ENCODE measurements at regions not wholly inside any gene's neighbourhood (a gene's known extent, or its start where the extent isn't known, plus 50 kb on each side); places are given as distances from the start of the nearest gene placed in this dataset.

DNA sequence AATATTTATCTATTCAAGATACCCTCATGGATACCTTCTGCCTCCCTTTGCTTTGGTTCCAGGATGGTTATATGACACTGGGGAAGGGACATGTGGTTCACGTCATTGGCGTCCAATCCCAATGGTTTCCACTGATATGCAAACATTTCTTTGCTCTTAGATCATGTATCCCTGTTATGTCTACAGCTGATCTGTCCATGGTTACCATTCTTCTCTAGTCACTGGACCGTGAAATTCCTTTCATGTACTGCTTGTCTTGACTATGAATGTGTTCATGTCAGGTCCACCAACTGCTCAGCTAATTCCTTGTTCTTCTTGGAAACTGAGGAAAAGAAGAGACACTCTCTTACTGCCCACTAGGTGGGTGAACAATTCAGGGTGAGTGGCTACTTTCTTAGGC lies 391.1 kb upstream of the ZNF608 start:
- TF ChIP-seq, protein P1, sequence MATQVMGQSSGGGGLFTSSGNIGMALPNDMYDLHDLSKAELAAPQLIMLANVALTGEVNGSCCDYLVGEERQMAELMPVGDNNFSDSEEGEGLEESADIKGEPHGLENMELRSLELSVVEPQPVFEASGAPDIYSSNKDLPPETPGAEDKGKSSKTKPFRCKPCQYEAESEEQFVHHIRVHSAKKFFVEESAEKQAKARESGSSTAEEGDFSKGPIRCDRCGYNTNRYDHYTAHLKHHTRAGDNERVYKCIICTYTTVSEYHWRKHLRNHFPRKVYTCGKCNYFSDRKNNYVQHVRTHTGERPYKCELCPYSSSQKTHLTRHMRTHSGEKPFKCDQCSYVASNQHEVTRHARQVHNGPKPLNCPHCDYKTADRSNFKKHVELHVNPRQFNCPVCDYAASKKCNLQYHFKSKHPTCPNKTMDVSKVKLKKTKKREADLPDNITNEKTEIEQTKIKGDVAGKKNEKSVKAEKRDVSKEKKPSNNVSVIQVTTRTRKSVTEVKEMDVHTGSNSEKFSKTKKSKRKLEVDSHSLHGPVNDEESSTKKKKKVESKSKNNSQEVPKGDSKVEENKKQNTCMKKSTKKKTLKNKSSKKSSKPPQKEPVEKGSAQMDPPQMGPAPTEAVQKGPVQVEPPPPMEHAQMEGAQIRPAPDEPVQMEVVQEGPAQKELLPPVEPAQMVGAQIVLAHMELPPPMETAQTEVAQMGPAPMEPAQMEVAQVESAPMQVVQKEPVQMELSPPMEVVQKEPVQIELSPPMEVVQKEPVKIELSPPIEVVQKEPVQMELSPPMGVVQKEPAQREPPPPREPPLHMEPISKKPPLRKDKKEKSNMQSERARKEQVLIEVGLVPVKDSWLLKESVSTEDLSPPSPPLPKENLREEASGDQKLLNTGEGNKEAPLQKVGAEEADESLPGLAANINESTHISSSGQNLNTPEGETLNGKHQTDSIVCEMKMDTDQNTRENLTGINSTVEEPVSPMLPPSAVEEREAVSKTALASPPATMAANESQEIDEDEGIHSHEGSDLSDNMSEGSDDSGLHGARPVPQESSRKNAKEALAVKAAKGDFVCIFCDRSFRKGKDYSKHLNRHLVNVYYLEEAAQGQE (IDR thresholded peaks at IDR 0.05) = no peak
- no peak for TF ChIP-seq CTCF (IDR thresholded peaks at IDR 0.05; ENCODE audit: low read depth, low read length, missing input control)
- no peak for TF ChIP-seq ATF3 (IDR thresholded peaks at IDR 0.05)
- TF ChIP-seq SP1 (IDR thresholded peaks at IDR 0.05) = no peak
- TF ChIP-seq, protein P2, sequence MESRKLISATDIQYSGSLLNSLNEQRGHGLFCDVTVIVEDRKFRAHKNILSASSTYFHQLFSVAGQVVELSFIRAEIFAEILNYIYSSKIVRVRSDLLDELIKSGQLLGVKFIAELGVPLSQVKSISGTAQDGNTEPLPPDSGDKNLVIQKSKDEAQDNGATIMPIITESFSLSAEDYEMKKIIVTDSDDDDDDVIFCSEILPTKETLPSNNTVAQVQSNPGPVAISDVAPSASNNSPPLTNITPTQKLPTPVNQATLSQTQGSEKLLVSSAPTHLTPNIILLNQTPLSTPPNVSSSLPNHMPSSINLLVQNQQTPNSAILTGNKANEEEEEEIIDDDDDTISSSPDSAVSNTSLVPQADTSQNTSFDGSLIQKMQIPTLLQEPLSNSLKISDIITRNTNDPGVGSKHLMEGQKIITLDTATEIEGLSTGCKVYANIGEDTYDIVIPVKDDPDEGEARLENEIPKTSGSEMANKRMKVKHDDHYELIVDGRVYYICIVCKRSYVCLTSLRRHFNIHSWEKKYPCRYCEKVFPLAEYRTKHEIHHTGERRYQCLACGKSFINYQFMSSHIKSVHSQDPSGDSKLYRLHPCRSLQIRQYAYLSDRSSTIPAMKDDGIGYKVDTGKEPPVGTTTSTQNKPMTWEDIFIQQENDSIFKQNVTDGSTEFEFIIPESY (IDR thresholded peaks at IDR 0.05) = no peak
- TF ChIP-seq, protein P3, sequence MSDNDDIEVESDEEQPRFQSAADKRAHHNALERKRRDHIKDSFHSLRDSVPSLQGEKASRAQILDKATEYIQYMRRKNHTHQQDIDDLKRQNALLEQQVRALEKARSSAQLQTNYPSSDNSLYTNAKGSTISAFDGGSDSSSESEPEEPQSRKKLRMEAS (IDR thresholded peaks at IDR 0.05) = no peak
- no peak for TF ChIP-seq HNF4A (conservative IDR thresholded peaks at IDR 0.05)
- TF ChIP-seq EGR1 (IDR thresholded peaks at IDR 0.05; ENCODE audit: low read depth in 2 of 2) = no peak

All from liver (tissue), 3 donors.